IPS DF 4.7 (cell line): ENCODE measurements at regions not wholly inside any gene's neighbourhood (a gene's known extent, or its start where the extent isn't known, plus 50 kb on each side); places are given as distances from the start of the nearest gene placed in this dataset.
"Not testable (repeated sequence)": the region's sequence is repeated elsewhere in the genome, so short reads cannot be mapped to it uniquely, and the experiment has no call there.

ENCODE experiments used
- DNase-seq: peaks from one replicate; pipeline ENCODE4 v3.0.0-alpha.2; 2013; ENCODE audit warnings: low spot score; ENCODE audit errors: extremely low read depth

GRCh38 chr6:155791891-155792290, 336.3 kb upstream of the NOX3 start:
- no peak for DNase-seq

- DNase-seq, result no peak
These were observed 335.5 kb upstream of the NOX3 start for GRCh38 chr6:155791186-155791585.

GRCh38 chr6:155787168-155787567, 331.5 kb upstream of the NOX3 start:
- no peak for DNase-seq

GRCh38 chr6:155786528-155786927, 330.9 kb upstream of the NOX3 start:
- no peak for DNase-seq

- DNase-seq, result no peak
These were observed 327.3 kb upstream of the NOX3 start for GRCh38 chr6:155782739-155783459.

- DNase-seq, result no peak
These were observed 326.7 kb upstream of the NOX3 start for GRCh38 chr6:155782320-155782731.

GRCh38 chr6:155779456-155779855, 323.8 kb upstream of the NOX3 start:
- DNase-seq, result no peak

GRCh38 chr6:155778336-155778735, 322.7 kb upstream of the NOX3 start:
- DNase-seq, result no peak

- DNase-seq, result no peak
These were observed 316.2 kb upstream of the NOX3 start for GRCh38 chr6:155771822-155772221.

- DNase-seq, result no peak
These were observed 315.2 kb upstream of the NOX3 start for GRCh38 chr6:155770856-155771255.

GRCh38 chr6:155770313-155770712, 314.7 kb upstream of the NOX3 start:
- no peak for DNase-seq

- no peak for DNase-seq
These were observed 309.9 kb upstream of the NOX3 start for GRCh38 chr6:155765275-155766194.

GRCh38 chr6:155762649-155763048, 307.0 kb upstream of the NOX3 start:
- DNase-seq, result no peak

GRCh38 chr6:155755452-155755851, 299.8 kb upstream of the NOX3 start:
- no peak for DNase-seq

- DNase-seq, result not testable (repeated sequence)
These were observed 293.1 kb upstream of the NOX3 start for GRCh38 chr6:155748778-155749177.

GRCh38 chr6:155747491-155747890, 291.9 kb upstream of the NOX3 start:
- DNase-seq, result no peak

GRCh38 chr6:155740781-155741399, 285.3 kb upstream of the NOX3 start:
- DNase-seq, result no peak

- no peak for DNase-seq
These were observed 283.0 kb upstream of the NOX3 start for GRCh38 chr6:155738602-155739105.

GRCh38 chr6:155717374-155717773, 261.7 kb upstream of the NOX3 start:
- DNase-seq, result no peak

GRCh38 chr6:155710704-155711103, 255.1 kb upstream of the NOX3 start:
- no peak for DNase-seq

- DNase-seq, result no peak
These were observed 253.6 kb upstream of the NOX3 start for GRCh38 chr6:155709262-155709661.

GRCh38 chr6:155708100-155708499, 252.5 kb upstream of the NOX3 start:
- DNase-seq, result no peak
